ENCODE measurements at regions not wholly inside any gene's neighbourhood (a gene's known extent, or its start where the extent isn't known, plus 50 kb on each side); places are given as distances from the start of the nearest gene placed in this dataset.

DNA sequence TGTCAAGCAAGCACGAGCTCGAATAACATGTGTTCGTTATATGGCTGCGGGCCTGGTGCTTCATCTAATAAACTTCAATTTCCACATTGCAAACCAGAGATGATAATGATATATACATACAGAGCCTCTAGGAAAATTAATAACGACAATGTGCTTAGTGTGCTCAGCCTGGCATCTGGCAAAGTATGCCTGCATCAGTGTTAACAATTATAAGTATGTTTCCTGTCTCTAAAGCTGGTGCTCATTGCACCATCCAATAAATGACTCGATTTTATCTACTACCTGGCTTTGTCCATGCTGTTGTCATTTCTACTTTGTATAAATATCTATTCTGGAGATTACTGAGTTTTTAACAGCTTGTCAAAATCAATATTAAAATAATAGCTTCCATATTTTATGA lies 1402.6 kb downstream of the MRPL39 start (continued):
- TF ChIP-seq SAP30 (IDR thresholded peaks at IDR 0.05; ENCODE audit: insufficient read depth, insufficient replicate concordance, low read length) (no peak), ASH2L (IDR thresholded peaks at IDR 0.05; ENCODE audit: low read length) (no peak), BACH1 (IDR thresholded peaks at IDR 0.05; ENCODE audit: low read length) (no peak), TAF7 (optimal IDR thresholded peaks at IDR 0.05; ENCODE audit: borderline replicate concordance, low read depth, low read length) (no peak), SP2 (IDR thresholded peaks at IDR 0.05; ENCODE audit: low read length) (no peak), CHD2 (IDR thresholded peaks at IDR 0.05; ENCODE audit: low read length) (no peak)
